Vagina (tissue), 2 donors: ENCODE measurements at regions not wholly inside any gene's neighbourhood (a gene's known extent, or its start where the extent isn't known, plus 50 kb on each side); places are given as distances from the start of the nearest gene placed in this dataset.

Source experiments
- CTCF ChIP-seq, 3 experiments: fragments of 450-650 bp in 2 of 3; fragments of 200-600 bp in 1 of 3; sonication (generic) in 1 of 3; IDR thresholded peaks; one replicate each; pipeline ENCODE4 v1.5.1; 2017 to 2019; ENCODE audit warnings: antibody characterized with exemption in 3 of 3, mild to moderate bottlenecking in 2 of 3, moderate library complexity in 2 of 3
- POLR2A ChIP-seq, 2 donors: fragments of 450-650 bp; IDR thresholded peaks; one replicate each; pipeline ENCODE4 v1.6.1; 2017; ENCODE audit warnings: antibody characterized with exemption in 2 of 2, mild to moderate bottlenecking in 2 of 2, moderate library complexity in 2 of 2
- POLR2AphosphoS5 ChIP-seq, 2 donors: sonication (generic); formaldehyde crosslinking; IDR thresholded peaks; one replicate each; pipeline ENCODE4 v1.9.0; 2017; ENCODE audit warnings: antibody characterized with exemption in 2 of 2, mild to moderate bottlenecking in 2 of 2, low read depth in 1 of 2; ENCODE audit not compliant: insufficient read depth in 1 of 2

GRCh38 chr13:69101841-69102240 lies 1005.8 kb upstream of the ATXN8OS start:
- no peak for TF ChIP-seq POLR2A (IDR thresholded peaks at IDR 0.05)
- no peak for TF ChIP-seq CTCF (IDR thresholded peaks at IDR 0.05)
- no peak for TF ChIP-seq POLR2AphosphoS5 (IDR thresholded peaks at IDR 0.05; ENCODE audit: insufficient read depth in 1 of 2, low read depth in 1 of 2)
